ENCODE measurements at regions not wholly inside any gene's neighbourhood (a gene's known extent, or its start where the extent isn't known, plus 50 kb on each side); places are given as distances from the start of the nearest gene placed in this dataset.

DNA sequence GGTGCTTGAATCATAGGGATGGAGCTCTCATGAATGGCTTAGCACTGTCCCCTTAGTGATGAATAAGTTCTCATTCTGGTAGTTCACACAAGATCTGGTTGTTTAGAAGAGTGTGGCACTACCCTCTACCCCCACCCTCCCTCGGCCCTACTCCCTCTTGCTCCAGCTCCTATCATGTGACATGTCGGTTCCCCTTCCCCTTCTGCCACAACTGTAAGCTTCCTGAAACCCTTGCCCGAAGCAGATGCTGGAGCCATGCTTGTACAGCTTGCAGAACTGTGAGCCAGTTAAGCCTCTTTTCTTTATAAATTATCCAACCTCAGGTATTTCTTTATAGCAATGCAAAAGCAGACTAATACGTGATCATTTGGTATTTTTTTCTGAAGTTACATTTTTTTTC lies 1012.6 kb downstream of the BCL11A start:
- TF ChIP-seq, protein P1, sequence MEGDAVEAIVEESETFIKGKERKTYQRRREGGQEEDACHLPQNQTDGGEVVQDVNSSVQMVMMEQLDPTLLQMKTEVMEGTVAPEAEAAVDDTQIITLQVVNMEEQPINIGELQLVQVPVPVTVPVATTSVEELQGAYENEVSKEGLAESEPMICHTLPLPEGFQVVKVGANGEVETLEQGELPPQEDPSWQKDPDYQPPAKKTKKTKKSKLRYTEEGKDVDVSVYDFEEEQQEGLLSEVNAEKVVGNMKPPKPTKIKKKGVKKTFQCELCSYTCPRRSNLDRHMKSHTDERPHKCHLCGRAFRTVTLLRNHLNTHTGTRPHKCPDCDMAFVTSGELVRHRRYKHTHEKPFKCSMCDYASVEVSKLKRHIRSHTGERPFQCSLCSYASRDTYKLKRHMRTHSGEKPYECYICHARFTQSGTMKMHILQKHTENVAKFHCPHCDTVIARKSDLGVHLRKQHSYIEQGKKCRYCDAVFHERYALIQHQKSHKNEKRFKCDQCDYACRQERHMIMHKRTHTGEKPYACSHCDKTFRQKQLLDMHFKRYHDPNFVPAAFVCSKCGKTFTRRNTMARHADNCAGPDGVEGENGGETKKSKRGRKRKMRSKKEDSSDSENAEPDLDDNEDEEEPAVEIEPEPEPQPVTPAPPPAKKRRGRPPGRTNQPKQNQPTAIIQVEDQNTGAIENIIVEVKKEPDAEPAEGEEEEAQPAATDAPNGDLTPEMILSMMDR (IDR thresholded peaks at IDR 0.05) = no peak
- intact Hi-C loops (cut with DNase I, micrococcal nuclease) = no loop called here
- Histone ChIP-seq H3K36me3 (ENCODE audit: low read depth) (no peaks in the 10 kb centered on the region), H3K4me3 (no peak overlapping the region), H3K9me3 (no peaks in the 10 kb centered on the region), H3K4me1 (ENCODE audit: low read depth) (no peaks in the 10 kb centered on the region)
- DNase-seq (no peak), ATAC-seq (no peak)

DNA sequence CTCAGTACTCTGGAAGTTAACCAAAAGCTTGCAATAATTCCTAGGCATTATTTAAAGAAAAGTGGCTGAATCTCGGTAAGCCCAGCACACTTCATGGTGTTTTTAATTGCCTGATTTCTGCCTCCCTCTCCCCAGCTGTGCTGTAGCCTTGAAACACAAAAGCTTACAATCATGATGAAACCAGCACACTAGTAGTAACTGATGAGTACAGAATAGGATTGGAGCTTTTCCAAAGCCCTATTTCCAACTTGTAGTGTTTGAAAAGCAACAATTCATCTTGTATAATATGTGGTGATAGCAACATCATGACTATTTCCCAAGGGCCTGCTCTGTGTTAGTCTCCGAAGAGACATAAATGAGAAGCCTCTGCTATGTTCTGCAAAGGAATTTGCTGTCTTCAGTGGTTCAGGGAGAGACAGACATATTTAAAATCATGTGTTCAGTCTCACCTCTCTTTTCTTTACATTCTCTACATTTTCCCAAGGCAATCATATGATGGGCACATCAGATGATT lies 1015.0 kb downstream of the BCL11A start:
- Histone ChIP-seq H3K9me3 (no peaks in the 10 kb centered on the region), H3K36me3 (ENCODE audit: low read depth) (no peaks in the 10 kb centered on the region), H3K4me3 (no peak overlapping the region), H3K4me1 (ENCODE audit: low read depth) (no peaks in the 10 kb centered on the region)
- ATAC-seq = no peak
- TF ChIP-seq, protein P1 (IDR thresholded peaks at IDR 0.05) = no peak
- DNase-seq = no peak
- intact Hi-C loops (cut with DNase I, micrococcal nuclease) = no loop called here

DNA sequence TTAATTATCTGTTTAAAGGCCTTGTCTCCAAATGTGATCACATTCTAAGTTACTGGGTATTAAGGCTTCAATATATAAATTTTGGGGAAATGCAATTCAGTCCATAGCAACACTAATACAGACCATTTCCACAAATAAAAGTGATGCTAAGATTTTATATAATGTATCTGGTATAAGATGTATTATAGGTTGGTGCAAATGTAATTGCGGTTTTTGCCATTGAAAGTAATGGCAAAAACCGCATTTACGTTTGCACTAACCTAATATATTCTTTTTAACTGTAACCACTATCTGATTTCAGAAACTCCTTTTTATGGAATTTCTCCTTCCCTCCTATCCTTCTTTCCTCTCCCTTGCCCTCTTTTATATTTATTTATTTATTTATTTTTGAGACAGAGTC lies 1020.6 kb downstream of the BCL11A start:
- Histone ChIP-seq H3K9me3 (no peaks in the 10 kb centered on the region), H3K4me3 (no peak overlapping the region), H3K4me1 (ENCODE audit: low read depth) (no peaks in the 10 kb centered on the region), H3K36me3 (ENCODE audit: low read depth) (no peaks in the 10 kb centered on the region)
- TF ChIP-seq, protein P1 (IDR thresholded peaks at IDR 0.05) = no peak
- no peak for ATAC-seq
- intact Hi-C loops (cut with DNase I, micrococcal nuclease) = no loop called here
- DNase-seq = no peak

DNA sequence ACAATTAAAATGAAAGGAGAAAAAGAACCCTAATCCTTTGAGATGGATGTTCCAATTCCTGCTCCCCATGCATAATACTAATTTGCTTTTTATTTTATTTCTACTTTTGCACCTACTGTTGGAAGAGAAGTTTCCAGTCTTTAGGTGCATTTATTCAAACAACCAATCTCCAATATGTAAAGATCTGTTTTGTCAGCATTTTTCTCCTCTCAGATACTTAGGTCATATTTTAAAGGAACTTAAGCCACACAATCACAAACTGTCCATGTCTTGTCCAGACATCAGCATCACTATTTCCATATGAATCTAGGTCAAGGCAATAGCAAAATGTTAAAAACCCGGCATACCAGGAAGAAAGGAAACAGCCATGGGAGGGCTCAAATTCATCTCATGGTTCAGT lies 1023.2 kb downstream of the BCL11A start:
- intact Hi-C loops (cut with DNase I, micrococcal nuclease) = no loop called here
- Histone ChIP-seq H3K36me3 (ENCODE audit: low read depth) (no peaks in the 10 kb centered on the region), H3K4me3 (no peak overlapping the region), H3K9me3 (no peaks in the 10 kb centered on the region), H3K4me1 (ENCODE audit: low read depth) (no peaks in the 10 kb centered on the region)
- ATAC-seq (no peak), DNase-seq (no peak)
- TF ChIP-seq, protein P1 (IDR thresholded peaks at IDR 0.05) = no peak

DNA sequence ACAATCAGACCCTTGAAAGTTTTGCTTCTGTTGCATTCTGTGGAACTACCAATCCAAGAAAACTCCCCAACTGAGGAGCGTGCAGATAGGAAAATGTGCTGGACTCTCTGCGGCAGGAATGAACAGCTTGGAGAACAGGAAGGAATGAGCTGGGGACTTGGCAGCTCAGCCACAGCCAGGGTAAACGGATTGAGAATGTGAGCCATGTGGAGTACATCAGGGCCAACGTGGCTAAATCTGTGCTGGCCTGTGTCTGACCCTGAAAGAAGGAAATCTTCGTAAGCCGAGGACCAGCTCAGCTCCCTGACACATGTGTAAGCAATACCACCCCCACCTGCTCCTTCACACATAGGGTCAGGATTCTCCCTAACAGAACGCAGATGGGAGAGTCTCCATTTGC lies 1023.7 kb downstream of the BCL11A start:
- DNase-seq (no peak), ATAC-seq (no peak)
- Histone ChIP-seq H3K4me3 (no peak overlapping the region), H3K9me3 (no peaks in the 10 kb centered on the region), H3K4me1 (ENCODE audit: low read depth) (no peaks in the 10 kb centered on the region), H3K36me3 (ENCODE audit: low read depth) (no peaks in the 10 kb centered on the region)
- TF ChIP-seq, protein P1 (IDR thresholded peaks at IDR 0.05) = no peak
- intact Hi-C loops (cut with DNase I, micrococcal nuclease) = no loop called here

DNA sequence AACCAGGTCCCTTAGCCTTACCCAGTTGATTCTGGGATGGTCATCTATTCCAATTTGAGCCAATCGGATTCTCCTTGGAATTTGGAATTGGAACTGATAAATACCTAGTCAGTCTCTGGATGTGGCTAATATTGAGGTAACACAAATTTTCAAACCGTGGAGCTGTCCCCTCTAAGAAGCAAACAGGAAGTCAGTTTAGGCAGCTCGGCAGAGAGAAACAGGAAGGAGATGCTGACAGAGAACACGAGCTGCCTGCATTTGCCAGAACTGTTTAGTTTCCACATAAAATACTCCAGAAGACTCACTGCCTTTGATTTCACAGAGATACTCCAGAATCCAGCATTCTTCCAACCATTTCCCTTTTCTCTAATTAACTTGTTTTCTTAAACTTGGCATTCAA lies 1024.9 kb downstream of the BCL11A start:
- intact Hi-C loops (cut with DNase I, micrococcal nuclease) = no loop called here
- no peak for DNase-seq
- Histone ChIP-seq H3K36me3 (ENCODE audit: low read depth) (no peaks in the 10 kb centered on the region), H3K4me3 (no peak overlapping the region), H3K4me1 (ENCODE audit: low read depth) (no peaks in the 10 kb centered on the region), H3K9me3 (no peaks in the 10 kb centered on the region)
- ATAC-seq = no peak
- TF ChIP-seq, protein P1 (IDR thresholded peaks at IDR 0.05) = no peak
